Left kidney (tissue), 1 donor: ENCODE measurements at regions not wholly inside any gene's neighbourhood (a gene's known extent, or its start where the extent isn't known, plus 50 kb on each side); places are given as distances from the start of the nearest gene placed in this dataset.
A peak's percentile ranks its signal among the peaks of the same experiment; 100 is the strongest.
"Not testable (repeated sequence)": the region's sequence is repeated elsewhere in the genome, so short reads cannot be mapped to it uniquely, and the experiment has no call there.

Experiments
- DNase-seq: peaks from one replicate; pipeline ENCODE4 v3.0.0-alpha.2; 2013

DNA sequence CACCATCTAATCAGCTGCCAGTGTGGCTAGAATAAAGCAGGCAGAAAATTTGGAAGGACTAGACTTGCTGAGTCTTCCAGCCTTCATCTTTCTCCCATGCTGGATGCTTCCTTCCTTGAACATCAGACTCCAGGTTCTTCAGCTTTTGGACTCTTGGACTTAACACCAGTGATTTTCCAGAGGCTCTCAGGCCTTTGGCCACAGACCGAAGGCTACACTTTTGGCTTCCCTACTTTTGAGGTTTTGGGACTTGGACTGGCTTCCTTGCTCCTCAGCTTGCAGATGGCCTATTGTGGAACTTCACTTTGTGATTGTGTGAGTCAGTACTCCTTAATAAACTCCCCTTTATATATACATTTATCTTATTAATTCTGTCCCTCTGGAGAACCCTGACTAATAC lies 129.8 kb upstream of the MB21D2 start:
- not testable (repeated sequence) for DNase-seq

DNA sequence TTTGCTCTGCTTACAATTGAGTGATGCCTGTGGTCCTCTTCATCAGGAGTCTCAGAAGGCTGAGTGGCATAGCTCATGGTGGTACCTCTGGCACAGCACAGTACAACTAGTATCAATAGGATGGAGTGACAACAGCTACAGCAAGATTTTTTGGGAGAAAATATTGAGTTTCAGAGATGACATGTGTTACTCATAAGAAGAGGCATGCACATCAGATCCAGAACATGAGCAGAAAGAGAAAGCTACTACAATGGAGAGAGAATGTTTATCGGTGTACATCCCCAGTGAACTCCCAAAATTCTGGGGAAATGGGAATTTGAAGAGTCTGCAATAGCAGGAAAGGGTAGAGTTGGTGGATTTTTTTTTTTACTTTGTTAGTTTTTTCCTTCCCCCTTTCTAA lies 130.5 kb upstream of the MB21D2 start:
- no peak for DNase-seq

DNA sequence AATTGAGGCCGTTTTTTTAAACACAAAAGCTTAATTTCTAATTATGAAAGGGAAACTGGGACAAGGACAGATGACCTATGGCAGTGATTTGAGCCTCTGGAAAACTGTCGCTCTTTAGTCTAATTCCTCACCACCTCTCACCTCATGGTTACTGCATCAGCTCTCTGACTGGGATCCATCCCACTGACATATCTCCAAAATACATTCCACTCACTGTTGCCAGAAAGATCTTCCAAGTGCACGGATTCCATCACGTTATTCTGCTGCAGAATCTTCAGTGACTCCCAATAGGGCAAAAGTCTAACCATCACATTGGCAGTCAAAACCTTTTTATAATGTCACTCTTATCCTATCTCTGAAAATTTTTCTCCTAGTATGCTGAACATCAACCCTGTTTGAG lies 132.3 kb upstream of the MB21D2 start:
- no peak for DNase-seq

DNA sequence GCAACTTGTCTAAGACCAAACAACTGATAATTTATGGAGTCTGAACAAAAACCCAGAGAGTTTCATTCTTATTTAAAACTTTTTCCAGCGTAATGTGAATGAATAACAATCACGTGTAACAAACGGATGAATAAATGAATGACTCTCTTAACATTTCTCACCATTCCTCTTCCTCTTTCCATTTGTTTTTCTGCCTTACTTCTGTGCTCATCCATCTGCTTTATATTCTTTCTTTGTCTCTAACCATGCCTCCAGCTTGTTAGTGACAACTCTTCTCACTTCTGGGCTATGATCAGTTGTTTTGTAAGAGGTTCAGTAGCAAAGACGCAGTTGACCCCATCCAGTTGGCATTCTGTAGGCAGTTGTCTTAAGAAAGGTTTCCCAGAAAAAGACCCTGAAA lies 133.7 kb upstream of the MB21D2 start:
- no peak for DNase-seq

DNA sequence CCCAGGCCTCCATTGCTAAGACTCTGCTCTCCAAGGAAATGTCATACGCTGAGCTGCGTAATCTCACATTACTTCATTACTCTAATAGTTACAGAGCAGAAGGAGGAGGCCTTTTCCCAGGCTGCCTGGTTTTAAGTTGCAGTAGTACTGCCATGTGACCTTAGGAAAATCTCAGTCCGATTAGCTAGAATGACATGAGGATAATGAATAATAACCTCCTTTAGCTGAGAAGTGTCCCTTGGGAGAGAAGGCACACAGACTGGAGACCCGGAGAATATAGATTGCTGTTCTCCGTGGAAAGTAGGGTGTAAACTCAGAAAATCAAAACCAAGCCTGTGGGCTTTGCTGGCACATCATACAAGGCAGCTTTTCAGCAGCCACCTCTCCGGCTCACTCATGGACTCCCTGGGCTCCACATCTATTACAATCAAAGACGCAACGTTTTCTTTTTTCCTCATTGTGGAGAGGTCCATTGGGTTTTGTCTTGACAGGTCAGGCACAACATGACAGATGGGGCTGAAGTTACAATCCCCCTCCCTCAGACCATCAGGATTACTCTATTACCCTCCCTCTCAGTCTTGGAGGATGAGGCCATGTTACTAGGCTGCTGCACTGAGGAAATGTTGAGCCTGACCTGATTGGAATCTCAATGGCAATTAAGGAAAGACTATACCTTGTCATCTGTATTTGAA lies 134.8 kb upstream of the MB21D2 start:
- no peak for DNase-seq

DNA sequence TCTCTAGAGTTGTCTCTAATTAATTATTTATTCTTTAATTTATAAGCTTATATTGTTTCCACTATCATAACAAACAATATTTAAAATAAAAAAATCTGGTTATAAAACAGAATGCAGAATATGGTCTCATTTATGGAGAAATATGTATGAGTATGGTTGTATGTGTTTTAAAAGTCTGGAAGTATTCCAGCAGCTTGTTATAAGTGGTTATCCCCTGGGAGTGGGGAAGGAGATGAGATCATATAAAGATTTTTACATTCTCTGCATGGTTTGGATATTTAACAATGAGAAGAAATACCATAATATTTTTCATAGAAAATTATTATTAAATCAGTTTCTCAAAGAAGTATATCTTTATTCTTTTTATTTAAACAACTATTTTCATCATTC lies 135.4 kb upstream of the MB21D2 start:
- DNase-seq = no peak

DNA sequence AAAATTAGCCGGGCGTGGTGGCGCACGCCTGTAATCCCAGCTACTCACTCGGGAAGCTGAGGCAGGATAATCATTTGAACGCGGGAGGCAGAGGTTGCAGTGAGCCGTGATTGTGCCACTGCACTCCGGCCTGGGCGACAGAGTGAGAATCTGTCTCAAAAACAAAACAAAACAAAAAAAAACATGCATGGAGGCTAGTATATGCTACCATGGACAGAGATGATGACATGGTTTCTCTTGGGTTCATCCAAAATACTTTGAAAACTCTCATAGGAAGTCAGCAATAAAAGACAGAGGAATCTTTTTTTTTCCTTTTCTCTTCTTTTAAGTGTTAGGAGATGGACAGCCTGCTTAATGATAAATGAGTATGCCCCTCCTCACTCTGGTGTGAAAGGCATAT lies 137.7 kb upstream of the MB21D2 start:
- DNase-seq = no peak

DNA sequence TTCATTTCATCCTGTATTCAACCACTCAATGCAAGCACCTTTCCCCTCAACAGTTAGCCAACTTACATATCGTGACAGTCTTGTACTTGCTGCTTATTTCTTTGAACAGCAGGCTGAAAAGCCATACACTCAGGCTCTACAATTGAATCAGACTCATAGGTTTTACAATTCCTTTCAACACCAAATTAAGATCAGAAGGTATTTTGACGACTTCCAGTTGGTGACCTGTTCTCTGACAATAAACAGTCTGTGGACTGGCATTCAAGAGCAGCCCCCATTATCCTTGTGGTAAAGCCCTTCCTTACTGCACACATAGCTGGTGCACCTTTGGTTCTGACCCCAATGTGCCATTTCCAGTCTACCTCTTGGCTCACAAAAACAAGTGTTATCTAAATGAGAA lies 140.0 kb upstream of the MB21D2 start:
- DNase-seq = no peak

DNA sequence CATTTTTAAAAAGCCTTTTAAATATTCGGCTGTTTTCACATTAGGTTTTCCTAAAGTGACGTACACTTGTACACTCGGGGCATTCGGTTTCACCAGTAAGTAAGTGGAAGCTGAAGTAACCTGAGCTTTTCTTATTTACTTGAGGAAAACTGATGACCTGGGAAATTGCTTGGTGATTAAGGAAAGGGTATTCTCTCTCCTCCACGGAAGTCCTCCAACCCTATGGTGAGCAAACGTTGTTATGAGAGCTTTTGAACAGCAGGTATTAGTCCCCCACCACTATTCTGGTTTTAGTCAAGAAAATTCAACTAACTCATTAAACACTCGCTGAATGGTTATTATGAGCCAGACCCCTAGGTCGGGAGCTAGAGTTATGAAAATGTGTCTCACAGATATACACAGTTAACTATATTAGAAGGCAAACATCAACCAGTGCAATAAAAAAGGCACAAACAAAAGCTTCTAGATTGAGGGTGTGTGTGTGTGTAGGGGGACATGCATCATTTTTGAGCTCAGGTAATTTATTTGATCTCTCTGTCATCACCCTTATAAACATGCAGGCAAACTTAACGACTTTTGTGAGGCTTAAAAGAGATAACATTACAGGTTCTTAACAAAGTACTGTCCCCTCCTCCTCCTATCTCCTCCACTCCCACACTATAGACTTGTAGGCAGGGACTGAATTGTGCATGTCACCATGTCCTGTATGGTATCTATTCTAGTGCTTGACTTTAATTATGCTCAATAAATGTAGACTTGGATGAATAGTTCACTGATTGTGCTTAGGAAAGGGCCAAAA lies 143.3 kb upstream of the MB21D2 start:
- DNase-seq = peak; percentile 31

DNA sequence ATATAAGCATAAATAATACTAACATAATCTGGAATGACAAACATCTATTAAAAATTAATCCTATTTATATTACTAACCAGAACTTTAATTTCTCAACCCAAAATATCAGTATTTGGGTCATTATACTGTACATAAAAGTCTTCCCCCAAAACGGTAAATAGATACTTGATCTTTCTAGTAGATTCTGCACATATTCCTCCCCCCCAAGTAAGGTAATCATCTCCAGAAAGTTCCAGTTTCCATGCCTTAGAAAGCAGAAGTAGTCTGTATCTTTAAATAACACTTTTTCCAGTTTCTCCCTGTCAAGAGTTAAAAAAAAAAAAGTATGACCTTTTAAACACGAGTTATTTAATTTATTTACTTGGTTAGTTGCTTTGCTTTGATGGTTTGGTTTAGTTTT lies 150.7 kb upstream of the MB21D2 start:
- no peak for DNase-seq

DNA sequence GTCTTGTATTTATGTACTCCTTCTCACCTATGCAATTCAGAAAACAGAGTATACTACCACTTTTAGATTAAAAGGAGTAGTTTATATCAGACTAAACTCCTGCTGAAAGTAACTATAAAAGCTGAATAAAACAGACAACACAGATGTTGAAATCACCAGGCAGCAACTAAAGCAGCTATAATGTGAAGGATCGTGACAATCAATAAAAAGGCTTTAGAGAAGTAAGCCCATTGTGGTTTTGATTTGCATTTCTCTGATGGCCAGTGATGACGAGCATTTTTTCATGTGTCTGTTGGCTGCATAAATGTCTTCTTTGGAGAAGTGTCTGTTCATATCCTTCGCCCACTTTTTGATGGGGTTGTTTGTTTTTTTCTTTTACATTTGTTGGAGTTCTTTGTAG lies 152.1 kb upstream of the MB21D2 start:
- DNase-seq = not testable (repeated sequence)

DNA sequence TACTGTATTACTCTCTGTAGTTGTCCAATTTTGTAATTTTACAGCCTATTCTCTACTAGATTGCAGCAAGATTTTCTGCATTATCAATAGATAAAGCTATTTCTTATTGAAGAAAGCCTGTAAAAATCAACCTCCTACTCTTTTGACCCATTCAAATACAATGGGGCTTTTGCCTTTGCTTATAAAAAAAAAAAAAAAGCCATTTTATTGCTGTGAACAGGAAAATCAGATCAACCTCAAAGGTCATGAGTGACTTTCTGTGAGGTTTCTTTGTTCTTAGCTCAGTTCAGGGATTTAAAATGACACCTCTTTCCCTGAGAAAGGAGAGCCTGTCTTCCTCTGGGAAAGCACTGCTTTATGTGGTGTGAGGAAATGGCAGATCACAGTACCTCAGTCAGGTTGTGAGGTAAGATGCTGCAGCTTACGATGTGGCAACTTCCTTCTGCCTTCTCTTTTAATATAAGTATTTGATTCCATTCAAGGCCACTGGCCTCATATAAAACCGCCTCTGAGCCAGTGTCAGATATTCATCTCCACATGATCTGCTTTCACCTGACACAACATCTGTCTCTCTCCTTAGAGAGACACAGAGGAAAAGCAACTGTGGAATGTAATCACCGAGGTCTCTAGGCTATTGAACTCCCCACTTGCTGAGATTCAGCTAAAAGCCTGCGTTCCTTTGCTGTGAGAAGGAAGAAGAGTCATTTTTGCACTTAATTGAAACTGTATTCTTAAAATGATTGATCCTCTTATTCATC lies 161.5 kb upstream of the MB21D2 start:
- no peak for DNase-seq

DNA sequence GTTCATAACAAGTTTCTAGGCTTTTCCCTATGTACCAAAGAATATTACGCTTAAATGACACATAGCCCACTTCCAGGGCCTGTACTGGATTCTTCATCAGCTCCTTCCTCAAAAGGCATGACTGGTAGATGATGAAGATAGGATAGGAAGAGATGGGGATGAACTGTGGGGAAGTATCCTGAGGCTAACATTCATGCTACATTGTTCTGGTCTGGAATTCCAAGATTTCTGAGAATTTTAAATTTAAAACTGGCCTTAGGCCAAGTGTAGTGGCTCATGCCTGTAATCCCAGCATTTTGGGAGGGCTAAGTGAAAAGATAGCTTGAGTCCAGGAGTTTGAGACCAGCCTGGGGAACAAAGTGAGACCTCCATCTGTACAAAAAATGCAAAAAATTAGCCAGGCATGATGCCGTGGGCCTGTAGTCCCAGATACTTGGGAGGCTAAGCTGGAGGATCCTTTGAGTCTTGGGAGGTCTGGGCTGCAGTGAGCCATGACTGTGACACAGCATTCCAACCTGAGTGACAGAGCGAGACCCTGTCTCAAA lies 160.1 kb upstream of the PLAAT1 start:
- no peak for DNase-seq

DNA sequence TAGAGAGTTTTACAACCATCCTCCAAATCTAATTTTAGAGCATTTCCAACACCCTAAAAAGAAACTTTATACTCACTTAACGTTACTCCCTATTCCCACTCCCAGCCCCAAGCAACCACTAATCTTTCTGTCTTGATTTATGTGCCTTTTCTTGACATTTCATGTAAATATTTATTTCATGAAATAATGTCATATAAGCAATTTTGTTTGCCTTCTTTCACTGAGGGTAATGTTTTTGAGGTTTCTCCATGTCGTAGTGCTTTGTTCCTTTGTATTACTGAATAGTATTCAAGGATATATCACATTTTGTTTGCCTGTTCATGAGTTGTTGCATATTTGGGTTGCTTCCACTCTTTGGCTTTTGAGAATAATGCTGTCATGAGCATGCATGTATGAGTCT lies 155.4 kb upstream of the PLAAT1 start:
- no peak for DNase-seq

DNA sequence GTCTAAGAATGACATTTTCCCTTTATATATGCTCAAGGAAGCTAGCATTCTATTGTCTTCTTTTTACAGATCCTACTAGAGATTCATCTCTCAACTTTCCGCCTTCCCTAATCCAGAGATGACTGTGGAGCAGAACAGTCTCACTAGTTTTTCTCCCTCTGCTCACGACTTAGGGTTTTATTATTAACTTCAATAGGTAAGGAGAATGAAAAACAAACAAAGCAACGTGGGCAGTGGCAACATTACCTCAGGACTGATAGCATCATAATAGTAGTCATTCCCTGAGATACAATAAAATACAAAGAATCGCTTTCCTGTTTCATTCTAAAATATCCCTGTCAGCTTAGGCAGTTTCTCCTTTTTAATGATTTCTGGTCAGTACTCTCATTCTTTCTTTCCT lies 154.3 kb upstream of the PLAAT1 start:
- no peak for DNase-seq

DNA sequence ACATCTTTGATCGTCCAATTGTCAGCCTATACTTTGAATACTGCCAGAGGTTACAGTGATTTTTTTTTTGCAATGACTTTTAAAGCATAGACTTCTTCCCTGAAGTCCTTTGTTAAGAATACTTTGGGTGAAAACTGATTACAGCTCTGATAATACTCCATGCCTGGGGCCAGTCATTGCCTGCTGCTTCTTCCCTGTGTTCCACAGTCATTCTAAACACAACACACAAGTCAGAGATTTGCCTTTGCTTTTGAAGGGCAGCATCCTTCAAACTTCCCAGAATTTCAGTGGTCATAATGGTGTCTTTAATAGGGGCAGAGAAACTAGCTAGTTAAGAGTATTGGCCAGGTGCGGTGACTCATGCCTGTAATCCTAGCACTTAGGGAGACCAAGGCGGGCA lies 153.7 kb upstream of the PLAAT1 start:
- DNase-seq = no peak

DNA sequence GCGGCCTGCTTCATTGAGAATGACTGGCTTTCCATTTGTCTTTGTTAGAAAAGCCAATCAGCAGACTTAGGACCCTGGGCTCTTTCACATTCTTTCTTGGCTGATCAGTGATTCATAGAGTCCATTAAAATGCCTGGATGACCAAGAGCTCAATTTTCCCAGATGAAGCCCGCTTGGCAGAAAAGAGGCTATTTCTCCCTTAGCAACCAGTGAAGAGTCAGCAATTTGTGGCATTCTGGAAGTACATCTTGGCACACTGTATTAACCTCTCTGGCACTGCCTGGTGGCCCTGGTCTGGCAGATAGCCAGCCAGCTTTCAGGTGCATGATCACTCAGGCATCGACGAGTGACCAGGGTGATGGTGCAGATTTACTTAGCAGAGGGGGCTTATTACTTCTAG lies 145.7 kb upstream of the PLAAT1 start:
- no peak for DNase-seq

DNA sequence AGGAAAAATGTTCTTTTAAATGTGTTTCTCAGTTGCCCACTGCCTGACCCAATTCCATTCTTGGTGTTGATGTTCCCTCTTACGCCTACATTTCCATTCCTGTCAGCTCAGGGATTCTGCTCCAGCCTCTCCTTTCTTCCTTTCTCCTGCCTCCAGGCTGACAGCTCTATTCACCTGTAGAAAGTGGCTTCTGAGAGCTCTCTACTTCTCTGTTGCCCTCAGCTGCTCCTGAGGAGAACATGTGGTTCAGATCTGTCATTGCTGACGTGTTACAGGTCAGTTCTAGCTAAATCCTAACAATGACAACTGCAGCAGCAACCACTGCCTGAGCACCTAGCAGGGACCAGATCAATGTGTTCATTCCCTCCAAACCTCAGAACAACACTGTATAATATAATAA lies 144.9 kb upstream of the PLAAT1 start:
- DNase-seq = no peak

DNA sequence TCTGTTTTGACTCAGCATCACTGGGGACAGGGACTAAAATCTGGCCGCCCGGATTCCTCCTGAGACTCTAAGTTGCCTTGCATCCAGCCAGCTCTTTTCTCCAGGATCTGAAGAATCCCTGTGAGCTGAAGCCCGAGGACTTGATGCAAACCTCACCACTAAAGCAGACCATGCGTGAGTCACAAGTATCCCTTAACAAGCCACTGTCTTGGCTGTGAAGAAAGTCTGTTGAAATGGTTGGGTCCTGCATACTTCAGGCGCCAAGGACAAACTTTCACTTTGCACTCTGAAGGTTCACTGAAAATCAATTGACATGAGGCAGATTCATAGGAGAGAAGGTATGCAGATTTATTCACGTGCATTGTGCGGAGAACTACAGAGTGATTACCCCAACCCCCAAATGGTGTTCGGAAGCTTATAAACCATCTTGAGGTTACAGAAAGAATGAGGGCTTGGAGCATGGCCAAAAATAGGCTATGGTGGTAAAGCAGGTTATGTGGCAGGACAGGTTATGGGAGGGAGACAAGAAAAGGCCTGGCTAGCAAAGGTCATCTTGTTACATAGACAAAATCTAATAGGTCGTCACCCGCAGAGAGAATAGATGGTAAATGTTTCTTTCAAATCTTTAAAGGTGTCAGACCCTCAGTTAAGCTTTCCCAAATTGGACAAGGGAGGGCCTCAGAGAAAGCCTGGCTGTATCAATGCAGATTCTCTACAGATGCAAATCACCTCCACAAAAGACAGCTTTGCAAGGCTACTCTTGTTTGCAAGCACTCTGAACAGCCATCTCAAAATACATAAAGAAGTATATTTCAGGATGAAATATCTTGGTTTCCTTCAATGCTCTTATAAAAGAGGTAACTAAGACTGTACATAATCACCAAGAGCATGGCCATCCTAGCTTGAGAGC lies 126.3 kb upstream of the PLAAT1 start:
- no peak for DNase-seq

DNA sequence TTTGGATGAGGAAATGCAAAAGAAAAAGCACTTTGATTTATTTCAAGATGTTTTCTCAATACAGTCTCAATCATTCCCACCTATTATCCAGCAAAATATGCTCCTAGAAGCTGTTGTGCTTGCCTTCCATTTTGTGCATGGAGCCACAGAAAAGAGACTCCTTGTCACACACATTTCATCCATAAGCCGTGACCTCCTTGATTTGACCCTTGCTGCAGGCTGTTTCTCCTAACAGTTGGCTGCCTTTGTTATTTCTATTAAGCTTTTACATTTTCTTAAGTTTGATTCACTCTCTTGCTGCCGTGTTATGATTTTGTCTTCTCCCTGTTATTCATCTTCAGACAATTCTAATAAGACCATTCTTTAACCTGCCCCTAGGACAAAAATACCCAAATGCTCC lies 124.2 kb upstream of the PLAAT1 start:
- DNase-seq = no peak

DNA sequence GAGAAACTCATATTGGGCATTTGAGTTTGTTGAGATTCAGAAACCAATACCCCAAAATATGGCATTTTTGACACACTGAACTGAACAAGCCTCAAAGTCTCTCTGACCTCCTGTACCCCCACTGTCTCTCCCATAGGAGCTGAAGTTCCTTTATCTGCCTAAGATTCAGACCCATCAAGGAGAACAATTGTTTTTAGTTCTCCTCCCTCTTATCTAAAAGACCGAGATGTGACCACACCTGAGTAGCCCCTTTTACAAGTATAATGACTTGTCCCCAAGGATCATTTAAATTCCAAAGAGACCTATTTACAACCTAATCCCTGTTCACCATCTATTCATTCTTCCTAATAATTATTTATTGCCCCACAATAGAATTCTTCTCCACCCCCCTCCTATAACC lies 122.1 kb upstream of the PLAAT1 start:
- no peak for DNase-seq

DNA sequence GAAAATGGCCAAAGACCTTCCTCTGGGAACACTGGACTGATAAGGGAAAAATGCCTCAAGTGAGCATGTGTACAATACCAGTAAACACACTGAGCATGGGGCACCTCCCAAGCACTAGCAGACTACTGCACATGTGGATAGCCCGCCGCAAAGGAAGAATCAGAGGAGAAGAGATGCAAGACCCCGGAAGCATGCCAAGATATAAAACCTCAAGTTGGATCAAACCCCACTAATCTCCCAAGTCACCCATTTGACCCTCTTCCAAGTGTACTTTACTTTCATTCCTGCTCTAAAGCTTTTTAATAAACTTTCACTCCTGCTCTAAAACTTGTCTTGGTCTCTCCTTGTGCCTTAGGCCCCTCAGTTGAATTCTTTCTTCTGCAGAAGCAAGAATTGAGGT lies 121.1 kb upstream of the PLAAT1 start:
- no peak for DNase-seq
